GM12891 (cell line): ENCODE measurements at regions not wholly inside any gene's neighbourhood (a gene's known extent, or its start where the extent isn't known, plus 50 kb on each side); places are given as distances from the start of the nearest gene placed in this dataset.
"Not testable (repeated sequence)": the region's sequence is repeated elsewhere in the genome, so short reads cannot be mapped to it uniquely, and the experiment has no call there.

Source experiments
- PAX5 ChIP-seq: IDR thresholded peaks from 2 replicates; pipeline ENCODE4 v1.6.1; 2011; ENCODE audit warnings: low read length, moderate library complexity, mild to moderate bottlenecking; ENCODE audit not compliant: insufficient read depth, severe bottlenecking
- POLR2A ChIP-seq: IDR thresholded peaks from 2 replicates; pipeline ENCODE4 v1.6.1; 2011; ENCODE audit warnings: low read depth, low read length, control low read depth
- POLR2AphosphoS5 ChIP-seq: IDR thresholded peaks from 2 replicates; pipeline ENCODE4 v1.6.1; 2011; ENCODE audit warnings: low read depth, low read length, control low read depth
- POU2F2 ChIP-seq: IDR thresholded peaks from 2 replicates; pipeline ENCODE4 v1.6.1; 2011; ENCODE audit warnings: low read depth, mild to moderate bottlenecking, control low read depth, low read length, moderate library complexity
- TAF1 ChIP-seq: IDR thresholded peaks from 2 replicates; pipeline ENCODE4 v1.6.1; 2011; ENCODE audit warnings: low read depth, low read length, control low read depth

DNA sequence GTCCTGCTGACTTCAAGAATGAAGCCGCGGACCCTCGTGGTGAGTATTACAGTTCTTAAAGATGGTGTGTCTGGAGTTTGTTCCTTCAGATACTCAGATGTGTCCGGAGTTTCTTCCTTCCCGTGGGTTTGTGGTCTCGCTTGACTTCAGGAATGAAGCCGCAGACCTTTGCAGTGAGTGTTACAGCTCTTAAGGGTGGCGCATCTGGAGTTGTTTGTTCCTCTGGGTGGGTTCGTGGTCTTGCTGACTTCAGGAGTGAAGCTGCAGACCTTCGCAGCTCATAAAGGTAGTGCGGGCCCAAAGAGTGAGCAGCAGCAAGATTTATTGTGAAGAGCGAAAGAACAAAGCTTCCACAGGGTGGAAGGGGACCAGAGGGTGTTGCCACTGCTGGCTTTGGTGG is 170.2 kb downstream of the C12orf75 start:
- TF ChIP-seq POLR2AphosphoS5, POLR2A, TAF1, POU2F2, PAX5: not testable (repeated sequence)
